Ovary (tissue), 7 donors: ENCODE measurements at regions not wholly inside any gene's neighbourhood (a gene's known extent, or its start where the extent isn't known, plus 50 kb on each side); places are given as distances from the start of the nearest gene placed in this dataset.

Experiments
- DNase-seq, 5 donors: peaks; one replicate each; pipeline ENCODE4 v3.0.0-alpha.2; 2019 to 2020
- H3K27ac ChIP-seq, 2 donors: fragments of 200-600 bp; one replicate each; pipeline versions ENCODE4 v1.5.1 to v1.8.0; 2019 to 2022
- H3K27me3 ChIP-seq: fragments of 200-600 bp; one replicate; pipeline ENCODE4 v1.8.0; 2022
- H3K36me3 ChIP-seq: fragments of 200-600 bp; sonication (generic); one replicate; pipeline ENCODE4 v1.5.1; 2019
- H3K4me1 ChIP-seq: one replicate; pipeline ENCODE4 v1.8.1; 2013; ENCODE audit warnings: mild to moderate bottlenecking, moderate library complexity; ENCODE audit not compliant: insufficient read depth
- H3K4me3 ChIP-seq: fragments of 200-600 bp; sonication (generic); one replicate; pipeline ENCODE4 v1.5.1; 2017
- H3K9me3 ChIP-seq, 2 donors: fragments of 200-600 bp in 1 of 2; sonication (generic) in 1 of 2; one replicate each; pipeline versions ENCODE4 v1.5.1 to v1.8.1; 2013 to 2019; ENCODE audit warnings: mild to moderate bottlenecking in 1 of 2, moderate library complexity in 1 of 2
- EP300 ChIP-seq: sonication (generic); formaldehyde crosslinking; IDR thresholded peaks from one replicate; pipeline ENCODE4 v1.6.1; 2017; ENCODE audit warnings: antibody characterized with exemption
- POLR2A ChIP-seq: fragments of 450-650 bp; IDR thresholded peaks from one replicate; pipeline ENCODE4 v1.6.1; 2017; ENCODE audit warnings: antibody characterized with exemption, mild to moderate bottlenecking, moderate library complexity
- whole genome bisulfite sequencing, 3 donors: extraction: QIAGEN DNeasy Blood & Tissue Kit in 1 of 3; methylation state at CpG; one replicate each; pipeline versions ENCODE4 v1.1.5 to v1.1.7; 2013 to 2017; 5-methylcytosine and 5-hydroxymethylcytosine counted together
- intact Hi-C, 4 donors: fragments of 100-400 bp; cut with DNase I; formaldehyde crosslinking; loops; one replicate each; pipeline versions ENCODE4 v1.11.0 to v1.15.1; 2022 to 2023
- TF ChIP-seq, protein P1 (sequence below), 3 donors: fragments of 450-650 bp in 2 of 3; fragments of 200-600 bp in 1 of 3; IDR thresholded peaks; one replicate each; pipeline versions ENCODE4 v1.5.1 to v1.8.0; 2016 to 2022; ENCODE audit warnings: antibody characterized with exemption in 3 of 3, mild to moderate bottlenecking in 1 of 3
- donor health status: DM: no; HTN: no; CAD: no; lungs with moderate emphysema.
- donor health status: DM: no; HTN: no; CAD: no.
- donor health status: Bipolar disorder and iron deficiency.
- donor health status: DM: no; HTN: no; CAD: no.
- donor health status: DM: yes; HTN: yes; CAD: no.

DNA sequence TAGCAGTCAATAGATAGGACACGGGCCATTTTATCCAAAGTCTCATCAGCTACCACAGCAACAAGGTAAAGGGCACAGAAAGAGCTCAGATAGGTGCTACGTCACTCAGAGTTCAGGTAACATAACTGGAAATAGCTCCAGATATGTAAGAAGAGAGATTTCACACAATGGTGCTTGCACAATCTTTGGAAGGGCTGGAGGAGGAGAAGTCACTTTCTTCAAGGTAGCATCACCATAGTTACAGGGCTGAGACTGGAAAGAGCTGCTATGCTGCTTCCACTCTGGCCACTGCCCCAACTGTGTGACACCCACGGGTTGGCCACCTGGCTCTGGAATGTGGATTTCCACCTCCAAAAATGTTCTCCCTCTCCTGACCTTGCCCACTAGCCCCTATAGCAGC lies 448.8 kb upstream of the THBS1 start:
- Histone ChIP-seq H3K4me3 (no peak overlapping the region), H3K4me1 (peaks cover 7% of the 10 kb centered on the region), H3K36me3 (no peaks in the 10 kb centered on the region), H3K27ac (no peak overlapping the region), H3K9me3 (no peaks in the 10 kb centered on the region), H3K27me3 (no peaks in the 10 kb centered on the region)
- DNase-seq = no peak
- WGBS, 3 donors = 71 to 87% (median 82%) methylated on average over 3 of the region's 3 CpGs
- intact Hi-C loops = no loop called here
- no peak for TF ChIP-seq EP300
- TF ChIP-seq, protein P1, sequence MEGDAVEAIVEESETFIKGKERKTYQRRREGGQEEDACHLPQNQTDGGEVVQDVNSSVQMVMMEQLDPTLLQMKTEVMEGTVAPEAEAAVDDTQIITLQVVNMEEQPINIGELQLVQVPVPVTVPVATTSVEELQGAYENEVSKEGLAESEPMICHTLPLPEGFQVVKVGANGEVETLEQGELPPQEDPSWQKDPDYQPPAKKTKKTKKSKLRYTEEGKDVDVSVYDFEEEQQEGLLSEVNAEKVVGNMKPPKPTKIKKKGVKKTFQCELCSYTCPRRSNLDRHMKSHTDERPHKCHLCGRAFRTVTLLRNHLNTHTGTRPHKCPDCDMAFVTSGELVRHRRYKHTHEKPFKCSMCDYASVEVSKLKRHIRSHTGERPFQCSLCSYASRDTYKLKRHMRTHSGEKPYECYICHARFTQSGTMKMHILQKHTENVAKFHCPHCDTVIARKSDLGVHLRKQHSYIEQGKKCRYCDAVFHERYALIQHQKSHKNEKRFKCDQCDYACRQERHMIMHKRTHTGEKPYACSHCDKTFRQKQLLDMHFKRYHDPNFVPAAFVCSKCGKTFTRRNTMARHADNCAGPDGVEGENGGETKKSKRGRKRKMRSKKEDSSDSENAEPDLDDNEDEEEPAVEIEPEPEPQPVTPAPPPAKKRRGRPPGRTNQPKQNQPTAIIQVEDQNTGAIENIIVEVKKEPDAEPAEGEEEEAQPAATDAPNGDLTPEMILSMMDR (IDR thresholded peaks at IDR 0.05) = no peak
- TF ChIP-seq POLR2A = no peak

DNA sequence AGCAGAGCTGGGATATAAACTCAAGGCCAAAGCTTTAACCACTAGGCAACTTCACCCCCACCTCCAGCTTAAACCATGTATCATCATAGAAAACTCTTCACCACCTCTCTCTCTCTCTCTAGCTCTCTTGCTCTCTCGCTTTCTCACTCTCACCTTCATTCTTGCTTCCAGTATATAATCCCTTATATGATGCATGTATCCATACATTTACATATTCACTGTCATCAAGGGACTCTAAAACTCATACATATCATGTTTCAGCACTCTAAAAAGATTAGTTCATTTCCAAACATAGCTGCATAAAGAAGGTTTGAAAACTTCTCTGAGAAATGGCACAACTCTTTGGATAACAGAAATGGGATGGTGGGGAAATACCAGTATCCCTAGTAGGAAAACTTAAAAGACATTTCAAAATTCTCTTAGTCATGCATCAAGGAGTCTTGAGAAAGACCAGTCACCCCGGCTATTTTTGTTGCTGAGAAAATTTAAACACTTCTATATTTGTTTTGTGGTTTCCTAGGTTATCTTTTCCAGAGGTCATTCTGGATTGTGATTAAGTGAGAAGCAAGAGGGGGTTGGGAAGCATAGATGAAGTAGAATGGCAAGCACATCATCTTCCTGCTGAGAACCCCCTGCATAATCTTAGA lies 447.8 kb upstream of the THBS1 start:
- Histone ChIP-seq H3K4me1 (peaks cover 3% of the 10 kb centered on the region), H3K27ac (no peak overlapping the region), H3K9me3 (no peaks in the 10 kb centered on the region), H3K4me3 (no peak overlapping the region), H3K36me3 (no peaks in the 10 kb centered on the region), H3K27me3 (no peaks in the 10 kb centered on the region)
- intact Hi-C loops = no loop called here
- DNase-seq = no peak
- 57 to 65% (median 57%) methylated on average over 2 of the region's 2 CpGs for WGBS, 3 donors
- no peak for TF ChIP-seq EP300
- TF ChIP-seq POLR2A = no peak
- TF ChIP-seq, protein P1 (IDR thresholded peaks at IDR 0.05) = no peak

DNA sequence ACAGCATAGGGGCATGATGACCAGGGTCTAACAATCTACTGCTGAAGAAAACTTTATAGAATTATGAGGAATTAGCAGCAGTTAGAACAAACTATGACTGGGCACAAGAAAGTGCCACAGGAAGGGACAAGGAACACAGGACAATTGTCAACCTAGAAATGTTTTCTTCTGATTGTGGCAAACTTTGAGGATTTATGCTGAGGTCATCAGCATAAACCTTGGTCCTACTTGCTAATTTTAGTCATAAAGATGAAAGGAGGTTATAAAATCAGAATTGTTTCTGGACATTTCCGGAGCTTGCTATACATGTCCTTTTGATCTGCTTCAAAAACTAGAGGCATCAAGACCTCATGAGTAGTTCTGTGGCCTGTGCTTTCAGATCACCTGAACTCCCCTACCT lies 446.6 kb upstream of the THBS1 start:
- Histone ChIP-seq H3K27me3 (no peaks in the 10 kb centered on the region), H3K4me3 (no peak overlapping the region), H3K4me1 (no peaks in the 10 kb centered on the region), H3K27ac (no peak overlapping the region), H3K36me3 (no peaks in the 10 kb centered on the region), H3K9me3 (no peaks in the 10 kb centered on the region)
- DNase-seq = no peak
- TF ChIP-seq EP300 = no peak
- TF ChIP-seq, protein P1 (IDR thresholded peaks at IDR 0.05) = no peak
- no peak for TF ChIP-seq POLR2A
- intact Hi-C loops = no loop called here
- WGBS, 3 donors = 86 to 98% (median 88%) methylated on average over 1 of the region's 1 CpG

DNA sequence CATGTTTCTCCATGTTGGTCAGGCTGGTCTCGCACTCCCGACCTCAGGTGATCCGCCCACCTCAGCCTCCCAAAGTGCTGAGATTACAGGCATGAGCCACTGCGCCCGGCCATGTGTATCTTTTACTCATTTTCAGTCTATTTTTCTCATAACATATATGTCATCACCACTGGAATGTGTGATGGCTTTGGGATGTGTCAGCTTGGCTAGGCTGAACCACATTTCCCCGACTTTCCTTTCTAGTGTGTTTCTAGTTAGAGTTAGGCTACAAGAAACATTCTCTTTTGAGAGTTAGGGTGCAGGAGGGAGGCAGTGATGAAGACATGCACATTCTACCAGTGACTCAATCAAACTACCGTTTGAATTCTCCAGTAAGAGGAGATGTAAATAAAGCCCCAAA lies 444.9 kb upstream of the THBS1 start:
- H3K27ac ChIP-seq = no peak overlapping the region
- DNase-seq = no peak
- H3K9me3 ChIP-seq = no peaks in the 10 kb centered on the region
- WGBS, 3 donors = 85 to 94% (median 88%) methylated on average over 7 of the region's 7 CpGs
- H3K36me3 ChIP-seq = no peaks in the 10 kb centered on the region
- intact Hi-C loops = no loop called here
- H3K27me3 ChIP-seq = no peaks in the 10 kb centered on the region
- peaks cover 6% of the 10 kb centered on the region for H3K4me1 ChIP-seq
- no peak overlapping the region for H3K4me3 ChIP-seq
- TF ChIP-seq, protein P1 (IDR thresholded peaks at IDR 0.05) = no peak
- TF ChIP-seq EP300 (no peak), POLR2A (no peak)
